ENCODE measurements at regions not wholly inside any gene's neighbourhood (a gene's known extent, or its start where the extent isn't known, plus 50 kb on each side); places are given as distances from the start of the nearest gene placed in this dataset.

GRCh38 chr3:176149567-176149966 is 1047.7 kb downstream of the TBL1XR1 start:
- H3K9me3 ChIP-seq (ENCODE audit: insufficient read depth, low read depth, low read length), result no peaks in the 10 kb centered on the region
- no peaks in the 10 kb centered on the region for H3K36me3 ChIP-seq (ENCODE audit: insufficient read depth, low read length)
- DNase-seq (ENCODE audit: low read depth) (no peak), FAIRE-seq (no peak)
- no peaks in the 10 kb centered on the region for H3K27me3 ChIP-seq (ENCODE audit: insufficient read depth, low read length)
- no peak overlapping the region for H3K27ac Mint-ChIP-seq (ENCODE audit: unreplicated experiment)
- H2AFZ ChIP-seq (ENCODE audit: low read depth, low read length), result no peak overlapping the region
- H3K4me1 ChIP-seq (ENCODE audit: insufficient read depth, low read length), result no peaks in the 10 kb centered on the region
- no peaks in the 10 kb centered on the region for H4K20me1 ChIP-seq (ENCODE audit: insufficient read depth, low read length)
- no peak overlapping the region for H3K9ac ChIP-seq (ENCODE audit: low read length)
- no peaks in the 10 kb centered on the region for H3K9me3 Mint-ChIP-seq (ENCODE audit: unreplicated experiment)
- no peaks in the 10 kb centered on the region for H3K4me1 Mint-ChIP-seq (ENCODE audit: low read depth, unreplicated experiment)
- no peaks in the 10 kb centered on the region for H3K36me3 Mint-ChIP-seq (ENCODE audit: low read depth, unreplicated experiment)
- no peaks in the 10 kb centered on the region for H3K27me3 Mint-ChIP-seq (ENCODE audit: low read depth, unreplicated experiment)
- TF ChIP-seq EZH2 (IDR thresholded peaks at IDR 0.05; ENCODE audit: insufficient read depth, low read length), result no peak
- TF ChIP-seq, protein P1, sequence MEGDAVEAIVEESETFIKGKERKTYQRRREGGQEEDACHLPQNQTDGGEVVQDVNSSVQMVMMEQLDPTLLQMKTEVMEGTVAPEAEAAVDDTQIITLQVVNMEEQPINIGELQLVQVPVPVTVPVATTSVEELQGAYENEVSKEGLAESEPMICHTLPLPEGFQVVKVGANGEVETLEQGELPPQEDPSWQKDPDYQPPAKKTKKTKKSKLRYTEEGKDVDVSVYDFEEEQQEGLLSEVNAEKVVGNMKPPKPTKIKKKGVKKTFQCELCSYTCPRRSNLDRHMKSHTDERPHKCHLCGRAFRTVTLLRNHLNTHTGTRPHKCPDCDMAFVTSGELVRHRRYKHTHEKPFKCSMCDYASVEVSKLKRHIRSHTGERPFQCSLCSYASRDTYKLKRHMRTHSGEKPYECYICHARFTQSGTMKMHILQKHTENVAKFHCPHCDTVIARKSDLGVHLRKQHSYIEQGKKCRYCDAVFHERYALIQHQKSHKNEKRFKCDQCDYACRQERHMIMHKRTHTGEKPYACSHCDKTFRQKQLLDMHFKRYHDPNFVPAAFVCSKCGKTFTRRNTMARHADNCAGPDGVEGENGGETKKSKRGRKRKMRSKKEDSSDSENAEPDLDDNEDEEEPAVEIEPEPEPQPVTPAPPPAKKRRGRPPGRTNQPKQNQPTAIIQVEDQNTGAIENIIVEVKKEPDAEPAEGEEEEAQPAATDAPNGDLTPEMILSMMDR (IDR thresholded peaks at IDR 0.05; ENCODE audit: insufficient read depth, low read depth, low read length), result no peak
- H3K4me3 ChIP-seq (ENCODE audit: insufficient read depth, low read depth, low read length), result no peak overlapping the region
- H3K79me2 ChIP-seq (ENCODE audit: insufficient read depth, low read length), result no peaks in the 10 kb centered on the region
- H3K27ac ChIP-seq (ENCODE audit: low read depth, low read length), result no peak overlapping the region
- H3K4me3 Mint-ChIP-seq (ENCODE audit: unreplicated experiment), result no peak overlapping the region
- H3K4me2 ChIP-seq (ENCODE audit: low read length), result no peak overlapping the region

GRCh38 chr3:176147251-176147650 is 1050.0 kb downstream of the TBL1XR1 start:
- Histone ChIP-seq H3K4me3 (ENCODE audit: insufficient read depth, low read depth, low read length) (no peak overlapping the region), H3K4me1 (ENCODE audit: insufficient read depth, low read length) (no peaks in the 10 kb centered on the region), H3K79me2 (ENCODE audit: insufficient read depth, low read length) (no peaks in the 10 kb centered on the region), H3K27me3 (ENCODE audit: insufficient read depth, low read length) (no peaks in the 10 kb centered on the region), H3K9ac (ENCODE audit: low read length) (no peak overlapping the region), H3K9me3 (ENCODE audit: insufficient read depth, low read depth, low read length) (no peaks in the 10 kb centered on the region), H3K36me3 (ENCODE audit: insufficient read depth, low read length) (no peaks in the 10 kb centered on the region), H4K20me1 (ENCODE audit: insufficient read depth, low read length) (no peaks in the 10 kb centered on the region), H3K27ac (ENCODE audit: low read depth, low read length) (no peak overlapping the region), H3K4me2 (ENCODE audit: low read length) (no peak overlapping the region), H2AFZ (ENCODE audit: low read depth, low read length) (no peak overlapping the region)
- TF ChIP-seq, protein P1 (IDR thresholded peaks at IDR 0.05; ENCODE audit: insufficient read depth, low read depth, low read length), result no peak
- TF ChIP-seq EZH2 (IDR thresholded peaks at IDR 0.05; ENCODE audit: insufficient read depth, low read length), result no peak
- FAIRE-seq (no peak), DNase-seq (ENCODE audit: low read depth) (no peak)
- no peaks in the 10 kb centered on the region for H3K36me3 Mint-ChIP-seq (ENCODE audit: low read depth, unreplicated experiment)
- no peaks in the 10 kb centered on the region for H3K27me3 Mint-ChIP-seq (ENCODE audit: low read depth, unreplicated experiment)
- no peaks in the 10 kb centered on the region for H3K4me1 Mint-ChIP-seq (ENCODE audit: low read depth, unreplicated experiment)
- no peaks in the 10 kb centered on the region for H3K9me3 Mint-ChIP-seq (ENCODE audit: unreplicated experiment)
- H3K27ac Mint-ChIP-seq (ENCODE audit: unreplicated experiment), result no peak overlapping the region
- H3K4me3 Mint-ChIP-seq (ENCODE audit: unreplicated experiment), result no peak overlapping the region

DNA sequence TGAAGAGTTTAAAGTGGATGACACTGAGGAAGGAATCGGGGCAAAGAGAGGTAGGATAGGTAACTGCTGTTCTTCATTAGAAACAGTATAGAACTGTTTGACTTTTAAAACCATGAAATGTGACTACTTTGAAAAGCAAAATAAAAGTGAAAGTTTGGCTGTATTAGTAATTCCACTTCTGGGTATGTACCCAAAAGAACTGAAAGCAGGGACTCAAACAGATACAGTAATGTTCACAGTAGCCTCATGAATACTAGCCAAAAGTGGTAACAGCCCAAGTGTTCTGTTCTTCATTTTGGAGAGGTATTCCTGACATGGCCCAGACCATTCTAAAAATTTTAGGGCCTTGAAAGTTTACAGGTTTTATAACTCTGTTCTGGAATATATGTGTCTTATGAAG is 1055.4 kb downstream of the TBL1XR1 start:
- no peak overlapping the region for H3K4me3 ChIP-seq (ENCODE audit: insufficient read depth, low read depth, low read length)
- FAIRE-seq, result no peak

More for the DNA sequence above, 1055.4 kb downstream of the TBL1XR1 start:
- Histone ChIP-seq H3K27me3 (ENCODE audit: insufficient read depth, low read length) (no peaks in the 10 kb centered on the region), H3K79me2 (ENCODE audit: insufficient read depth, low read length) (no peaks in the 10 kb centered on the region), H3K9me3 (ENCODE audit: insufficient read depth, low read depth, low read length) (no peaks in the 10 kb centered on the region), H2AFZ (ENCODE audit: low read depth, low read length) (no peak overlapping the region), H3K36me3 (ENCODE audit: insufficient read depth, low read length) (no peaks in the 10 kb centered on the region), H4K20me1 (ENCODE audit: insufficient read depth, low read length) (no peaks in the 10 kb centered on the region), H3K9ac (ENCODE audit: low read length) (no peak overlapping the region), H3K4me2 (ENCODE audit: low read length) (no peak overlapping the region), H3K4me1 (ENCODE audit: insufficient read depth, low read length) (no peaks in the 10 kb centered on the region), H3K27ac (ENCODE audit: low read depth, low read length) (no peak overlapping the region)
- no peaks in the 10 kb centered on the region for H3K36me3 Mint-ChIP-seq (ENCODE audit: low read depth, unreplicated experiment)
- no peaks in the 10 kb centered on the region for H3K27me3 Mint-ChIP-seq (ENCODE audit: low read depth, unreplicated experiment)
- H3K4me3 Mint-ChIP-seq (ENCODE audit: unreplicated experiment), result no peak overlapping the region
- no peaks in the 10 kb centered on the region for H3K9me3 Mint-ChIP-seq (ENCODE audit: unreplicated experiment)
- no peak for TF ChIP-seq EZH2 (IDR thresholded peaks at IDR 0.05; ENCODE audit: insufficient read depth, low read length)
- TF ChIP-seq, protein P1 (IDR thresholded peaks at IDR 0.05; ENCODE audit: insufficient read depth, low read depth, low read length), result no peak
- DNase-seq (ENCODE audit: low read depth), result no peak
- no peaks in the 10 kb centered on the region for H3K4me1 Mint-ChIP-seq (ENCODE audit: low read depth, unreplicated experiment)
- no peak overlapping the region for H3K27ac Mint-ChIP-seq (ENCODE audit: unreplicated experiment)

Data from astrocyte (in vitro differentiated cells and primary cell).